CD4-positive, alpha-beta T cell treated with Interleukin-21 for 1 hour (primary cell): ENCODE measurements at regions not wholly inside any gene's neighbourhood (a gene's known extent, or its start where the extent isn't known, plus 50 kb on each side); places are given as distances from the start of the nearest gene placed in this dataset.
"Not testable (repeated sequence)": the region's sequence is repeated elsewhere in the genome, so short reads cannot be mapped to it uniquely, and the experiment has no call there.

Experiments
- DNase-seq: peaks from one replicate; pipeline ENCODE4 v3.0.0-alpha.2; 2020

DNA sequence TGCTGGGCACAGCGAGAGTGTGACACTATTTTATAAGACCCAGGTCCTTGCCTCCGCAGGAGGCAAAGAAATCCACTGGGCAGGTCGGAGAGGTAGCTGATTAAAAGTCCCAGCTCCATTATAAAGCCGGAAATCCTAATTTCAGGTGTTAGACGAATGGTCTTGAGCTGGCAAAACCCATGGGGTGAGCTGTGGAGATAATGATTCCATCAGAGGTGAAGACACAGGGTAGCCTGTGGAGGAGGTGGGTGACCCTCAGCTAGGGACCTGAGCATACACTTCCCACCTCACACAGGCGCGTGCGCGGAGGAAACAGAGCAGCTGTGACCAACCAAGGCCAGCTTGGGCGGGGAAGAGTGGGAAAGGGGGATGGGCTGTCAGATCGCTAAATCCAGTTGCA is 201.7 kb upstream of the CXCR4 start:
- DNase-seq: no peak

- DNase-seq: no peak
Measured at GRCh38 chr2:136319237-136319636, 201.3 kb upstream of the CXCR4 start.

DNA sequence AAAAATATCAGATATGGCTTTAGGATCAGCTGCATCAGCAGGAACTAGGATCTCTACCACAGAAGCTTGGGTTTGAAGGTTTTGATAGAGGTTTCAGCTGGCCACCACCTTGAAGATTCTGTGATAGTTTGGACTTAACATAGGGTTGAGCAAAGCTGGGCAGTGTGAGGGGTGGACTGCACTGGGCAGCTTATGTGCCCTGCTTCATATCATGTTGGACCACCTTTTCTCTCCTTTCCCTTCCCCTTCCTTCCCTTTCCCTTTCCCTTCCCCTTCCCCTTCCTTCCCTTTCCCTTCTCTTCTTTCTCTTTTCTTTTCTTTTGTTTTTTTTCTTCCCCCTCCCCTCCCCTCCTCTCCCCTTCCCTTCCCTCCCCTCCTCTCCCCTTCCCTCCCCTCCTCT is 196.3 kb upstream of the CXCR4 start:
- DNase-seq: no peak

GRCh38 chr2:136312568-136312967 is 194.6 kb upstream of the CXCR4 start:
- DNase-seq: not testable (repeated sequence)

DNA sequence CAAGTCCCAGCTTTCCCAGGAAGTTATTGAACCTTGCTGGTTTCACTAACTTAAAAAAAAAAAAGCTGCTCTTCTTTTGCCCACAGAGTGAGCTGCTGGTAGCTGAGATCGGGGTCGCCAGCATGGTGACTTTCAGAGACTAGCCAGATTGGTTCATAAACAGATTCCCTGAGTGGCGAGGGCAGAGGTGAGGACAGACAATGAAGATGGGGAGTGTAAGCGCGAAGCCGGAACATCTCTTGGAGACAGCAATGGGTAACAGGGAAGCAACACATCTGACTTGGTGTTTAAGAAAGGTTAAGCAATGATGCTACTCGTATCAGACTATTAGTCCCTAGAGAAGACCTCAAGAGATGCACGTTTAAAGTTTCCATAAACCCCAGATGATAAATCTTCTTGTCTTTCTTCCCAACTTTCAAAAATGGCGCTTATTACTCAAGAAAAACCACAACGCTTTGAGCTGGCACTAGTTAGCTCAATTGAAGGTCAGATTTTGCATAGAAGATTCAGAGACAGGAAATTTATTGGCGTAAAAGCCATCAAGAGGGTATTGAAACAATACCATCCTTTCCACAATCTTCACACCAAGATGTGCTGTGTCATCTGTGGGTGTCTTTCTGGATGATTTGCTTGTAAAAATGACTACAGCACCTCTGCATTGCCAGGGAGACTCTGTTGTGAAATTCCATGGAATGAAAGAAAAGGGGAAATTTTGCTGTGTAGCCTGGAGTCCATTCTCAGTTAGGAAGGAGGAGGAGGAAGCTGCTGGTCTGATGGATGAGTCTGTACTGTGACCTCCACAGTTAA is 193.1 kb upstream of the CXCR4 start:
- no peak for DNase-seq

GRCh38 chr2:136310005-136310495 is 192.1 kb upstream of the CXCR4 start:
- no peak for DNase-seq

DNA sequence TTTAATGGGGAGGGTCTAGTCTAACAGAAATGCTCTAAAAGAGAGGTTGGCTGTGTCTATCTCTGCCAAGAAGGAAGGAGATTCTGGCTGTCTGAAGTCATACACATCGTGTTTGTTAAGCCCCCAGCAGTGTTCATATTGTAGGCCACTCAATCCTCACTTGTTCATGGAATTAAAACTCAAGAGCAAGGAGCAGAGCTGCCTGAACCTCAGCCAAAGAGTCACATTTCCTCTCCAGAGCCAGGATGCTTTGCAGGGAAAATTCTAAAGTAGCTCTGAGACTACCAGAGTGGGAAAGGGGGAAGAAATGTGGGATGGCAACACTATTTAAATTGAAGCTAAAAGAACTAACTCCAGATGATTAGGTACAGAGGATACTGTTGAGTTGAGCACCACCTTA is 190.7 kb upstream of the CXCR4 start:
- DNase-seq: no peak

DNA sequence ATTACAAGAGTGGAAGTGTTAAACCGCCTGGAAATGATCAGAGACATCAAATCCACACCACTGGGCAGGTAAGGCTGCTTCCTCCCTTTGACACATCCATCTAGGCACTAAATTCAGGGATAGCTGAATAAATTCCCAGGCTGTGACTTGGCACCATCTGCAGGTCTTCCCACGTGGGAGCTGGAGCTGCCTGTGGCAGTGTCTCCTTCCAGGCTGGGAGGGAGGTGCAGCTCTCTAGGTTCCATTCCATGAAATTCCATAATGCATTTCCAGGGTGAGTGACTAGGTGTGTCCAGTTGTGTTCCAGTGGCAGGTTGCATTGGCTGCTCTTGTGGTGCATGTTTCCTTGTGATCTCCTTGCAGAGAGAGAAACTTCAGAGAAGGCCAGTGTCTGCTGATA is 188.9 kb upstream of the CXCR4 start:
- no peak for DNase-seq

DNA sequence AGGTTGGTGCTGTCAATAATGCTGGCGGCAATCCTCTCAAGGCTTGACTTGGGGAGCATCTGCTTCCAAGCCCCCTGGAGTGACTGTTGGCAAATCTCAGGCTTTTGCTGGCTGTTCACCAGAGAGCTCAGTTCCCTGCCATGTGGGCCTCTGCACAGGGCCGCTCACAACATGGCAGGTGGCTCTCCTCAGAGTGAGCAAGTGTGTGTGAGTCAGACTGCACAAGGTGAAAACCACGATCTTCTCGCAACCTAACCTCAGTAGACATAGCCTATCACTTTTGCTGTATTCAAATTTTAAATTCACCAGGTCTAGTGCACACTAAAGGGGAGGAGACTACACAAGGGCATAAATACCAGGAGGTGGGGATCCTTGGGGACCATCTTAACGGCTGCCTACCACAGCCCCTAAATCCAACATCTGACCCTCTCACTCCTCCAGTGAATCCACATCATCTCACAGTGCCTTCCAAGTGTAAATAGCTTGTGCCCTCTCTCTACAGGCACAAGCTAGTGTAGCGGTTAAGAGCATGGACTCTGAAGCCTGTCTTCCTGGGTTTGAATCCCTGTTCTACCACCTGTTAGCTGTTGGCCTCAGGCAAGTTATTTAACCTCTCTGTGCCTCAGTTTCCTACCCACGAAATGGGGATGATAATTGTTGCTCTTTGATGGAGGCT is 187.7 kb upstream of the CXCR4 start:
- peak; percentile 52 for DNase-seq

GRCh38 chr2:136301006-136301405 is 183.1 kb upstream of the CXCR4 start:
- no peak for DNase-seq

DNA sequence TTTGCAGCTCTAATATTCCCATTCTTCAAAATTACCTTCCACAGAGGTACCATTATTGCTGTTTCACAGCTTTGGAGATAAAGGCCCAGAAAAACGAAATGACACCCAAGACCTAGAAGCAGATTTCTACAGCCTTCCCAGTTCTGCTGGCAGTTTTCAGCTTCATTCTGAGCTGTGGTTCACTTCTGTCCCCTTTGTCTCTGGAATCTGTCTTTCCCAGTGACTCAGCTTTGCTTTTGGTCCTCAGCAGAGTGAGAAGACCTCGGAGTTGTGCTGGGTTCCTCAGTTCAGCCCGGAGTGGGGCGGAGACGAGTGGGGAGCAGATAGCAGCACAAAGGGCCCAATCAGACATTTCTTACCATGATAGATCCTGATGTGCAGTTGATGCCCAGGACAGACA is 180.7 kb upstream of the CXCR4 start:
- DNase-seq: no peak

DNA sequence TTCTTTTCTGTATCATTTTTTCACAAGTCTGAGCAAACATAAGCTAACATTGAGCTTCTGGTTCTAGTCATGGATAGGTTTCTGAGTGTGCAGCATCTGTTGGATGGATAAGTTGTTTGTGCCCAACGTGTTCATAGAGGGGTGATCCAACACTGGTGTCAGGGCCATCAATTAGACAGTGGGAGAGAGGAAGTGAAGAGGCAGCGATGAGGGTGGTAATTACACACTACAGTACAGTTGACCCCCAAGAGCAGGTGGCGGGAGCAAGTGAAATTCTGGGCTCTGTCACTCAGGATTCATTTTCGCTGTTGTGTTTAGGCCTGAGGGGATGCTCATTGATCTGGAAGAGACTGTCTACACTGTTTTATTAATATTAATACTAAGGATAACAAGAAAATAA is 180.0 kb upstream of the CXCR4 start:
- no peak for DNase-seq

- no peak for DNase-seq
Measured at GRCh38 chr2:136297312-136297711, 179.4 kb upstream of the CXCR4 start.

GRCh38 chr2:136295168-136295567 is 177.2 kb upstream of the CXCR4 start:
- no peak for DNase-seq

DNA sequence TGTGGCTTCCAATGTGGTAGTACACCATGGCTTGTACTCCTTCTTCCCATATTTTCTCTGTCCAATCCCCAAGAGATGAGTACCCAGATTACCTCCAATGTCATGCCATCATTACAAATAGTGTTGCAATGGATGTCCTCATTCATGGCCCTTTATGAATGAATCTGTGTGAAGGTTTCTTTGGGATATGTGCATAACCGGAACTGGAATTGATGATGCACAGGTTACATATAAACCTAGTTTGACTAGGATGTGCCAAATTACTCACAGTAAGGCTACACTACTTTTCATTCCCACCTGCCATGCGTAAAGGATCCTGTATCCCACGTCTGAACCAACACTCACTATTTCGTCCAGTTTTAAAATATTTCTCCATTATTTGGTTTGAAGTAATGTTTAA is 173.9 kb upstream of the CXCR4 start:
- DNase-seq: no peak

DNA sequence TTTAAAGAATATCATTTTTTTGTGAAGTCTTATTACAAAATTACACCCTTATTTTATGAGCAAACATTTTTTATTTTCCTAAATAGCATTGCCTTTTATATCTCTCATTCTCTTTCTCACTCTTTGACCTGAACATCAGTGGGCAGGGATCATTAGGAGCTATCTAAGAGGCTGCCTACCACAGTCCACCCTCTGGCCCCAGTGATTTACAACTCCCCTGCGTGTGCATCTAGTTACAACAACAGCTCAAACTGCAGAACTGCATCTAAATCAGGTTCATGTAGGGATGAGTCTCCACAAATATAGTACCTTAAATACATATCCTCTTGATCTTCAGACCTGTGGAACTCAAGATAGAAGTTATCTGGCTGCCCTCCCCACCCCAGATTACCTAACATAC is 172.4 kb upstream of the CXCR4 start:
- DNase-seq: no peak

DNA sequence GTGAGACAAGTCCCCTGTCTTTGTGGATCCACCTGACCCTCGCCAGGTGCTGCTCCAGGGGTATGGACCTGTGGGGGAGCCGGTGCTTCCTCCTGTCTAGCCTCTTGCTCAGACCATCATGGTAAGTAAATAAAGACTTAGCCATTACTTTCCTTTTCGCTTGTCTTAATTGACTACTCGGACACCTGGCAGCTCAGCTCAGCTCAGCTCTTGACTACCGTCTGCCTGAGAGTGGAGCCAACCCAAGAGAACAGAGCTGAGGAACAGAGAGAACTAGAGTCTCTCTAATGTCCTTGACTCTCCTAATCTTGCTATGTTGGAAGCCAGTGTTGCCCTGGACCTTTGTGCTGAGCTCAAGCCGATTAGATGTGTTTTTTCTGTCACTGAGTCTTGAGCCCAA is 170.3 kb upstream of the CXCR4 start:
- no peak for DNase-seq

GRCh38 chr2:136286423-136286822 is 168.5 kb upstream of the CXCR4 start:
- DNase-seq: no peak

DNA sequence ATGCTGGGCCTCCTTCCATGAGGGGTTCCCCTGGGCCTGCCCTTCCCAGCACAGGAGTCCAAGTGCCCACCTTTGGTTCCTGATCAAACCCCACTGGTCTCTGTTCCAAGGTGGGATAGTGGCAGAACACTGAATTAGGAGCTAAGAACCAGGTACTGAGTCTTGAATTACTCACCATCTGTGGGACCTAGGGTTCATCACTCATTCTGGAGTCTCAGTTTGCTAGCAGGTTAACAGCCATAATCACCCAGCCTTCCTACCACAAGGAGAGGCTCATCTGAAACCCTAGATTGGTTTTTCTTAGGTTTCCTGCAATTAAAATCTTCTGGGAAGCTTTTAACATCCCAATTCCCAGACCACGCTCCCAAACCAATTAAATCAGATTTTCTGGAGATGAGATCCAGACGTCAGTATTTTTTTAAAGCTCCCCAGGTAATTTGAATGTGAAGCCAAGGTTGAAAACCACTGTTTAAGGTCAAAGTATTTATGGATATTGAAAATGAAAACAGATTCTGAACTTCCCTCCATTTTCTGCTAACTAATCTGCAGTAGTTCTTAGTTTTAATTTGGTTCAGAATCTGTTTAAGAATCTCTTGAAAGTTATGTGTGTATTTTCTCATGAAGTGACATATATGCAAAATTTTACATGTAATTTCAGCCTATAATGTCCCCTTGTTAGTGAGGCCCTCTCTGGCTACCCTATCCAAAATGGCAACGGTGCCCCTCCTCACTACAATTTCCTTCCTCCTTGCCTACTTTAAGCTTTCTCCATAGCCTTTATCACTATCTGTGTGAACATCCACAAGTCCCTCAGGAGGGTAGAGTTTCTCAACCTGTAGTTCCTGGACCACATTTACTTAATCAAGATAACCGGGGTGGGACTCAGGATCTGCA is 166.5 kb upstream of the CXCR4 start:
- DNase-seq: no peak

DNA sequence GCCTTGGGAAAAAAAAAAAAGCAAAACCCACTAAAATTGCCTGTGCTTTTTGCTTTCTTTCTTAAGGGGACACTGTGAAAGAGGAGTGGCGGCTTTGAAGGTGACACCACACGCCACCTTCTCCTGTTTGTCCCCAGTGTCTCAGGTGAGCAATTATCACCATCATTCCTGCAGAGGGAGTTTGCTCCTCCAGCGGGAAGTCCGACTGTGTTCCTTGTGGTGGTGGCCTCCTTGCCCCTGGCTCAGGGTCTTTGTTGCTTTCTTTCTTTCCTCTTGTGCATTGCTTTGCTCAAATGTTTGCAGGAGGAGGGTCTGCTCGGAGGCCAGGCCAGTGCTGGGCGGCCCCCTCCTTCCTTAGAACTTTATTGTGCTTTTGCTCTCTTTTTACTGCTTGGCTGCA is 164.3 kb upstream of the CXCR4 start:
- no peak for DNase-seq

- DNase-seq: peak; percentile 83
Measured at GRCh38 chr2:136281281-136282114, 163.5 kb upstream of the CXCR4 start.

DNA sequence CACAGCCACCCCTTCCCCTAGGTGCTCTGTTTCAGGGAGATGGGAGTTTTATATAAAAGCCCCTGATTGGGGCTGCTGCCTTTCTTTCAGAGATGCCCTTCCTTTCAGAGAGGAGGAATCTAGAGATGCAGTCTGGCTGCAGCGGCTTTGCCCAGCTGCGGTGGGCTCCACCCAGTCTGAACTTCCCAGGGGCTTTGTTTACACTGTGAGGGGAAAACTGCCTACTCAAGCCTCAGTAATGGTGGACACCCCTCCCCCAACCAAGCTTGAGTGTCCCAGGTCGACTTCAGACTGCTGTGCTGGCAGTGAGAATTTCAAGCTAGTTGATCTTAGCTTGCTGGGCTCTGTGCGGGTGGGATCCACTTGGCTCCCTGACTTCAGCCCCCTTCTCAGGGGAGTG is 148.4 kb upstream of the CXCR4 start:
- DNase-seq: not testable (repeated sequence)

GRCh38 chr2:136259551-136259950 is 141.6 kb upstream of the CXCR4 start:
- DNase-seq: no peak
